Esophagus muscularis mucosa (tissue), 3 donors: ENCODE measurements at regions not wholly inside any gene's neighbourhood (a gene's known extent, or its start where the extent isn't known, plus 50 kb on each side); places are given as distances from the start of the nearest gene placed in this dataset.
A peak's percentile ranks its signal among the peaks of the same experiment; 100 is the strongest.

ENCODE experiments used
- POLR2A ChIP-seq: fragments of 450-650 bp; IDR thresholded peaks from one replicate; pipeline ENCODE4 v1.6.1; 2017; ENCODE audit warnings: antibody characterized with exemption, moderate library complexity, mild to moderate bottlenecking, low read depth
- POLR2AphosphoS5 ChIP-seq, 2 donors: sonication (generic); formaldehyde crosslinking; IDR thresholded peaks; one replicate each; pipeline ENCODE4 v1.6.1; 2017; ENCODE audit warnings: antibody characterized with exemption in 2 of 2
- TF ChIP-seq, protein P1 (sequence below), 3 experiments: fragments of 200-600 bp in 2 of 3; fragments of 450-650 bp in 1 of 3; sonication (generic) in 2 of 3; IDR thresholded peaks; one replicate each; pipeline ENCODE4 v1.5.1; 2017 to 2019; ENCODE audit warnings: antibody characterized with exemption in 3 of 3, mild to moderate bottlenecking in 2 of 3, moderate library complexity in 1 of 3

DNA sequence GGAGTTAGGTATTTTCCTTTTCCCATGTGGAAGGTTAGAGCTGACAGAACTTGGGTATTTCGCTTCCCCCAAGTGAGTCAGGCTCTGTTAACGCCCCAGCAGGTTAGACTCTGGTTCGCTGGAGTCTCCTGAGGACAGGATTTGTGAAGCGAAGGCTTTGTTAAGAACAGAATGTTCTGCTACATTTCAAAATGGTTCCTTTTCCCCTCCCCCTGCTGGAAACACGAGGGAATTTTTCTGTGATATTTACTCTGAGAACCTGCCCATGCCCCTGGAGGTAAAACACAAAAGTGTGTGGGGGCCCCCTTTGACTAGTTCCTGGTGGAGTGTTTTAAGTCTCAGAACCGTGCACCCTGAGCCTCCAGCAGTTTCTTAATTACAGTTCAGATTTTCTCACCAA is 731.4 kb upstream of the CITED2 start:
- TF ChIP-seq, protein P1, sequence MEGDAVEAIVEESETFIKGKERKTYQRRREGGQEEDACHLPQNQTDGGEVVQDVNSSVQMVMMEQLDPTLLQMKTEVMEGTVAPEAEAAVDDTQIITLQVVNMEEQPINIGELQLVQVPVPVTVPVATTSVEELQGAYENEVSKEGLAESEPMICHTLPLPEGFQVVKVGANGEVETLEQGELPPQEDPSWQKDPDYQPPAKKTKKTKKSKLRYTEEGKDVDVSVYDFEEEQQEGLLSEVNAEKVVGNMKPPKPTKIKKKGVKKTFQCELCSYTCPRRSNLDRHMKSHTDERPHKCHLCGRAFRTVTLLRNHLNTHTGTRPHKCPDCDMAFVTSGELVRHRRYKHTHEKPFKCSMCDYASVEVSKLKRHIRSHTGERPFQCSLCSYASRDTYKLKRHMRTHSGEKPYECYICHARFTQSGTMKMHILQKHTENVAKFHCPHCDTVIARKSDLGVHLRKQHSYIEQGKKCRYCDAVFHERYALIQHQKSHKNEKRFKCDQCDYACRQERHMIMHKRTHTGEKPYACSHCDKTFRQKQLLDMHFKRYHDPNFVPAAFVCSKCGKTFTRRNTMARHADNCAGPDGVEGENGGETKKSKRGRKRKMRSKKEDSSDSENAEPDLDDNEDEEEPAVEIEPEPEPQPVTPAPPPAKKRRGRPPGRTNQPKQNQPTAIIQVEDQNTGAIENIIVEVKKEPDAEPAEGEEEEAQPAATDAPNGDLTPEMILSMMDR (IDR thresholded peaks at IDR 0.05): peak in 1 of 3 experiments; percentile 35
- no peak for TF ChIP-seq POLR2A
- TF ChIP-seq POLR2AphosphoS5 (IDR thresholded peaks at IDR 0.05): no peak
